HG02678 (cell line): ENCODE measurements at regions not wholly inside any gene's neighbourhood (a gene's known extent, or its start where the extent isn't known, plus 50 kb on each side); places are given as distances from the start of the nearest gene placed in this dataset.
"Not testable (repeated sequence)": the region's sequence is repeated elsewhere in the genome, so short reads cannot be mapped to it uniquely, and the experiment has no call there.

ENCODE experiments used
- ATAC-seq: cut with Tn5 transposase; IDR thresholded peaks from one replicate; pipeline ENCODE4 v1.9.1; 2021; ENCODE audit warnings: mild to moderate bottlenecking, moderate library complexity; ENCODE audit not compliant: unreplicated experiment

GRCh38 chr12:33813536-33813935 is 208.8 kb upstream of the ALG10 start:
- ATAC-seq, result no peak

- no peak for ATAC-seq
Measured at GRCh38 chr12:33817713-33818112, 204.6 kb upstream of the ALG10 start.

GRCh38 chr12:33818313-33818712 is 204.0 kb upstream of the ALG10 start:
- ATAC-seq, result no peak

- no peak for ATAC-seq
Measured at GRCh38 chr12:33825442-33825841, 196.9 kb upstream of the ALG10 start.

GRCh38 chr12:33825986-33826602 is 196.2 kb upstream of the ALG10 start:
- no peak for ATAC-seq

- ATAC-seq, result no peak
Measured at GRCh38 chr12:33828326-33828725, 194.0 kb upstream of the ALG10 start.

GRCh38 chr12:33830070-33830469 is 192.2 kb upstream of the ALG10 start:
- ATAC-seq, result no peak

- ATAC-seq, result no peak
Measured at GRCh38 chr12:33832900-33833299, 189.4 kb upstream of the ALG10 start.

- ATAC-seq, result no peak
Measured at GRCh38 chr12:33834672-33835071, 187.6 kb upstream of the ALG10 start.

- ATAC-seq, result no peak
Measured at GRCh38 chr12:33876618-33877017, 145.7 kb upstream of the ALG10 start.

- ATAC-seq, result no peak
Measured at GRCh38 chr12:33892425-33892824, 129.9 kb upstream of the ALG10 start.

GRCh38 chr12:33920460-33920859 is 101.8 kb upstream of the ALG10 start:
- ATAC-seq, result not testable (repeated sequence)

GRCh38 chr12:33926095-33926494 is 96.2 kb upstream of the ALG10 start:
- no peak for ATAC-seq

- not testable (repeated sequence) for ATAC-seq
Measured at GRCh38 chr12:33937669-33938068, 84.6 kb upstream of the ALG10 start.

GRCh38 chr12:33942172-33942571 is 80.1 kb upstream of the ALG10 start:
- ATAC-seq, result no peak

GRCh38 chr12:33944703-33945437 is 77.4 kb upstream of the ALG10 start:
- no peak for ATAC-seq

- ATAC-seq, result no peak
Measured at GRCh38 chr12:33945438-33945784, 76.9 kb upstream of the ALG10 start.

GRCh38 chr12:33966219-33966618 is 56.1 kb upstream of the ALG10 start:
- ATAC-seq, result not testable (repeated sequence)

- ATAC-seq, result no peak
Measured at GRCh38 chr12:33967760-33968159, 54.5 kb upstream of the ALG10 start.
